Kidney (tissue), 13 donors: ENCODE measurements at regions not wholly inside any gene's neighbourhood (a gene's known extent, or its start where the extent isn't known, plus 50 kb on each side); places are given as distances from the start of the nearest gene placed in this dataset.
"Not testable (repeated sequence)": the region's sequence is repeated elsewhere in the genome, so short reads cannot be mapped to it uniquely, and the experiment has no call there.

Source experiments
- DNase-seq, 5 donors: peaks; one replicate each; pipeline ENCODE4 v3.0.0-alpha.2; 2013 to 2020
- FAIRE-seq: peaks from 2 replicates; lab custom pipeline; 2012; peaks lifted over from hg19 to GRCh38; lab: Jason Lieb, UNC
- H3K27ac ChIP-seq, 2 donors: one replicate each; pipeline ENCODE4 v1.7.0; 2013; ENCODE audit warnings: low read depth in 2 of 2, low read length in 2 of 2, inconsistent platforms in 1 of 2
- H3K27me3 ChIP-seq: one replicate; pipeline ENCODE4 v1.7.1; 2013; ENCODE audit warnings: low read length, inconsistent platforms; ENCODE audit not compliant: control insufficient read depth, insufficient read depth
- H3K36me3 ChIP-seq, 3 donors: one replicate each; pipeline versions ENCODE4 v1.7.0 to v1.7.1; 2013; ENCODE audit warnings: low read length in 3 of 3, control low read depth in 1 of 3, inconsistent platforms in 1 of 3; ENCODE audit not compliant: insufficient read depth in 3 of 3, control insufficient read depth in 2 of 3
- H3K4me1 ChIP-seq, 3 donors: one replicate each; pipeline versions ENCODE4 v1.7.0 to v1.7.1; 2013; ENCODE audit warnings: low read length in 3 of 3, inconsistent platforms in 1 of 3, low read depth in 1 of 3; ENCODE audit not compliant: control insufficient read depth in 2 of 3, insufficient read depth in 2 of 3
- H3K4me3 ChIP-seq, 3 donors: one replicate each; pipeline versions ENCODE4 v1.7.0 to v1.8.1; 2013; ENCODE audit warnings: low read length in 3 of 3, control low read depth in 1 of 3, inconsistent platforms in 1 of 3
- H3K9ac ChIP-seq, 3 donors: one replicate each; pipeline versions ENCODE4 v1.7.0 to v1.7.1; 2013; ENCODE audit warnings: low read length in 3 of 3, control low read depth in 1 of 3, inconsistent platforms in 1 of 3
- H3K9me3 ChIP-seq, 3 donors: one replicate each; pipeline versions ENCODE4 v1.7.0 to v1.7.1; 2013; ENCODE audit warnings: low read length in 3 of 3, control low read depth in 1 of 3, inconsistent platforms in 1 of 3; ENCODE audit not compliant: control insufficient read depth in 2 of 3, insufficient read depth in 1 of 3
- intact Hi-C: fragments of 100-400 bp; cut with DNase I; formaldehyde crosslinking; loops from one replicate; pipeline ENCODE4 v1.11.1; 2022
- TF ChIP-seq, protein P1 (sequence below): IDR thresholded peaks from 3 replicates; pipeline ENCODE4 v1.5.1; 2012; ENCODE audit warnings: mild to moderate bottlenecking, moderate library complexity, borderline replicate concordance; ENCODE audit not compliant: insufficient read depth; ENCODE audit errors: extremely low read depth
- donor health status: control.
- donor health status: control.
- donor health status: control.
- donor health status: control.
- donor health status: control.
- donor health status: DM: yes; HTN: yes; CAD: no.
- donor health status: Normal renal cell carcinoma (clear cell type).

GRCh38 chr5:122615832-122616231 is 159.0 kb upstream of the SNX2 start:
- FAIRE-seq (no peak), DNase-seq (no peak)
- Histone ChIP-seq H3K9ac (no peak overlapping the region), H3K36me3 (no peaks in the 10 kb centered on the region), H3K9me3 (no peaks in the 10 kb centered on the region), H3K4me1 (no peaks in the 10 kb centered on the region), H3K4me3 (no peak overlapping the region), H3K27ac (no peak overlapping the region), H3K27me3 (no peaks in the 10 kb centered on the region)
- TF ChIP-seq, protein P1, sequence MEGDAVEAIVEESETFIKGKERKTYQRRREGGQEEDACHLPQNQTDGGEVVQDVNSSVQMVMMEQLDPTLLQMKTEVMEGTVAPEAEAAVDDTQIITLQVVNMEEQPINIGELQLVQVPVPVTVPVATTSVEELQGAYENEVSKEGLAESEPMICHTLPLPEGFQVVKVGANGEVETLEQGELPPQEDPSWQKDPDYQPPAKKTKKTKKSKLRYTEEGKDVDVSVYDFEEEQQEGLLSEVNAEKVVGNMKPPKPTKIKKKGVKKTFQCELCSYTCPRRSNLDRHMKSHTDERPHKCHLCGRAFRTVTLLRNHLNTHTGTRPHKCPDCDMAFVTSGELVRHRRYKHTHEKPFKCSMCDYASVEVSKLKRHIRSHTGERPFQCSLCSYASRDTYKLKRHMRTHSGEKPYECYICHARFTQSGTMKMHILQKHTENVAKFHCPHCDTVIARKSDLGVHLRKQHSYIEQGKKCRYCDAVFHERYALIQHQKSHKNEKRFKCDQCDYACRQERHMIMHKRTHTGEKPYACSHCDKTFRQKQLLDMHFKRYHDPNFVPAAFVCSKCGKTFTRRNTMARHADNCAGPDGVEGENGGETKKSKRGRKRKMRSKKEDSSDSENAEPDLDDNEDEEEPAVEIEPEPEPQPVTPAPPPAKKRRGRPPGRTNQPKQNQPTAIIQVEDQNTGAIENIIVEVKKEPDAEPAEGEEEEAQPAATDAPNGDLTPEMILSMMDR, result no peak
- intact Hi-C loops, result no loop called here

DNA sequence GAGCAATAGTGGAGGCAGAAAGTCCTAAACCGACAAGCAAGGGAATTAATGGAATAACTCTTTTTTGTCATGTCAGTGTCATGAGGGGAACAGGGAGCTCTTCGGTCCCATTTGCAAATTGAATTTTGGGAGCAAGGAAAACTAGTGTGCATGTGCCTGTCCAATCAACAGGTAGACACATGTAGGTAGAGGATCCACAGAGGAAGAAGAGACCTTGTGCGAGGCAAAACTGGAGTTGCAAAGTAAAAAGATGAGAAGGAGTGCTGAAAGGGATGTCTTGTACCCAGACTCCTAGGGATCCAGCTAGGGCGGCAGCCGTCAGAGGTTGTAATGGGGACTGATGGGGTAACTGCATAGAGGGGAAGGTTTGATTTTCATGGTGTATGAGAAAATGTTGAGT is 156.8 kb upstream of the SNX2 start:
- H3K9me3 ChIP-seq, H3K4me3 ChIP-seq, DNase-seq, H3K9ac ChIP-seq, H3K27me3 ChIP-seq, H3K36me3 ChIP-seq, intact Hi-C loops, H3K27ac ChIP-seq, H3K4me1 ChIP-seq, FAIRE-seq: not testable (repeated sequence)

DNA sequence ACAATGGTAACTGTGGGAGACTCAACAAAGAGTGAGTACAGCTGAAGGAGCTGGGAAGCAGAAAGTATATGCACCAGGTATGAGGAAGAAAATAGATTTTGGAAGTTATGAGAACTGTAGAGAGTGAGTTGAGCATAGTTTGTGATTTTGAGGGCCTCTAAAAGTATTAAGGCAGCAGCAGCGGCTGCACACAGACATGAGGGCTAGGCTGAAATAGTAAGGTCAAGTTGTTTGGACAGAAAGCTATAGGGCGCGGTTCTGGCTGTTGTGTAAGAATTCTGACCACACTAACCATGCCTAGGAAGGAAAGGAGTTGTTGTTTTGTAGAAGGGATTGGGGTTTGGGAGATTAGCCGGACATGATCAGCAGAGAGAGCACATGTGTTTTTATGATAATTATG is 154.1 kb upstream of the SNX2 start:
- DNase-seq, intact Hi-C loops: not testable (repeated sequence)

DNA sequence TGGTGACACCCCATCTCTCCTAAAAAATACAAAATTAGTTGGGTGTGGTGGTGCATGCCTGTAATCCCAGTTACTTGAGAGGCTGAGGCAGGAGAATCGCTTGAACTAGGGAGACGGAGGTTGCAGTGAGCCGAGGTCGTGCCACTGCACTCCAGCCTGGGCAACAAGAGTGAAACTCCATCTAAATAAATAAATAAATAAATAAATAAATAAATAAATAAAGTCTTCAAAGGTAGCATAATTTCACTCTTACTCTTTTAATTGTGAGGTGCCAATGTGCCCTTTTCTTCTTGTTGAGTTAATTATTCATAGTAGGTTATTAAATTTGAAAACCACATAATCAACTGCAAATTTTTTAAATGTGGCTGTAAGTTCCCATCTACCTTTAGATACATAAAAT is 146.2 kb upstream of the SNX2 start:
- H3K36me3 ChIP-seq, H3K9ac ChIP-seq, H3K4me3 ChIP-seq, DNase-seq, H3K27me3 ChIP-seq, H3K27ac ChIP-seq, H3K9me3 ChIP-seq, H3K4me1 ChIP-seq, intact Hi-C loops, FAIRE-seq: not testable (repeated sequence)

More for the DNA sequence above, 154.1 kb upstream of the SNX2 start:
- not testable (repeated sequence) for H3K27me3 ChIP-seq, H3K4me1 ChIP-seq, H3K4me3 ChIP-seq, H3K27ac ChIP-seq, H3K36me3 ChIP-seq, H3K9me3 ChIP-seq, H3K9ac ChIP-seq, FAIRE-seq

DNA sequence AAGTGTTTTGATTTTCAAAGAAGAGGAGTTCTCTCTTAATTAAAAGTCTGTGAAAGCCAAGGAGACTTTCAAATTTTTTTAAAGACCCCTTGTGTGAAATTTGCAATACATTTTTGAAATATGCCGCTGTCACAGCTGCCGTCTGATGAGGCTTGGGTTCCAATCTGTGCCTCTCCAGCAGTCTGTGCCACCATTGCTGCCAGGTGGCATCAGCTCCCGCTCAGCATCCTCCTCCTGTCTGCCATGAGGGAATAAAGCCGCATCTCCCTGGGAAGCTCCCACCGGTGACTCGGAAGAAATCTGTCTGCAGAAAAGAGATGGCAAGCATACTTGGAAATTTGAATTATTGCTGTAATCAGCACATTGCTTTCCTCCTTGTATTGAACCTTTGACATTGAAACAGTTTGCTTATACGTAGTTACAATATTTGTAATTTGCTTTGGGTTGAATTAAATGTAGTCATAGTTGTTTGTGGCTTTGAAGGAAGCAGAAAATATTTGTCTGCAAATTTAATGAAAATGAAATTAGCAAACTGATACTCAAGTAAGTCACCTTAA is 145.7 kb upstream of the SNX2 start:
- intact Hi-C loops, result no loop called here
- Histone ChIP-seq H3K4me3 (no peak overlapping the region), H3K27ac (no peak overlapping the region), H3K9me3 (no peaks in the 10 kb centered on the region), H3K9ac (no peak overlapping the region), H3K36me3 (no peaks in the 10 kb centered on the region), H3K27me3 (no peaks in the 10 kb centered on the region), H3K4me1 (no peaks in the 10 kb centered on the region)
- TF ChIP-seq, protein P1, result no peak
- DNase-seq (no peak), FAIRE-seq (no peak)
